ENCODE measurements at regions not wholly inside any gene's neighbourhood (a gene's known extent, or its start where the extent isn't known, plus 50 kb on each side); places are given as distances from the start of the nearest gene placed in this dataset.

DNA sequence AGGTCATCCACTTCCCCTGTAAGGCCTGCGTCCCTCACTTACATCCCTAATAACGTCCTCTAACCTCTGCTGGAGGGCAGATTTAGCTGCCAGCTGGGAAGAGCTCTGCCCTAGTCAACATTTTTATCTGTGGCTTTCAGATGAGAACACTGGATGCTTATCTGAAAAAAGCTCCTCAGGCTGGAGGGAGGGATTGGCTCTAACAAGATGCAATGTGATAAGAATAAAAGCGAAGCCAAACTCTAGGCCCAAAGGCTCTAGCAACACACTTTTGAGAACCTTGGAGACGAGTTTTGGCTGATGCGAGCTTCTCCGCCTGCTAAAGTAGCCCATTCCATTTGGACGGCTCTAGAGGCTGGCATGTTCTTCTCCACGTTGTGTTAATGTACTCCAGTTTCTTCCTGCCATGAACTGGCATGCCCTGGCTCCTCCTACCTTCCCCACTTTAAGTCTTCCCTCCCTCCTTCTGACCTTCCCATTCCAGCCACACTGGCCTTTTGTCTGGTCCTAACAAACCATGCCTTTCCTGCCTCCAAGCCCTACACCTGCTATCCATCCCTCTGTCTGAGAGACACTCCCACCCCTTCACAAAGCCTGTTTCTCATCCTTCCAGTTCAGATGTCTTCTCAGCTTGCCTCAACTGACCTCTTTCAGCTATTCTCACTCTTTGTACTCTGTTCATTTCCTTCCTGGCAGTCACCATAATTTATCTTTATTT lies 62.5 kb upstream of the ATRNL1 start (continued):
- TF ChIP-seq NANOG (IDR thresholded peaks at IDR 0.05; ENCODE audit: insufficient read depth, low read depth, low read length, poor library complexity, severe bottlenecking) = no peak
- no peak for TF ChIP-seq EZH2 (IDR thresholded peaks at IDR 0.05; ENCODE audit: low read depth, low read length, severe bottlenecking)

Data from H1 (cell line).